KMS-11 (cell line): ENCODE measurements at regions not wholly inside any gene's neighbourhood (a gene's known extent, or its start where the extent isn't known, plus 50 kb on each side); places are given as distances from the start of the nearest gene placed in this dataset.

Experiments used
- H2AFZ ChIP-seq: fragments of 200-600 bp; sonication (generic); 2 replicates; pipeline ENCODE4 v1.6.1; 2016; ENCODE audit warnings: antibody characterized with exemption, mixed run types, low read depth
- H3K27ac ChIP-seq: fragments of 200-600 bp; sonication (generic); 2 replicates; pipeline ENCODE4 v1.6.1; 2016; ENCODE audit warnings: mild to moderate bottlenecking, mixed run types
- H3K27me3 ChIP-seq: fragments of 200-600 bp; sonication (generic); 2 replicates; pipeline ENCODE4 v1.6.1; 2017; ENCODE audit warnings: mild to moderate bottlenecking, low read depth, mixed run types, moderate library complexity; ENCODE audit not compliant: insufficient read depth
- H3K36me3 ChIP-seq: fragments of 200-600 bp; sonication (generic); 2 replicates; pipeline ENCODE4 v1.6.1; 2017; ENCODE audit warnings: mild to moderate bottlenecking, mixed run types; ENCODE audit not compliant: insufficient read depth
- H3K4me1 ChIP-seq: fragments of 200-600 bp; sonication (generic); 2 replicates; pipeline ENCODE4 v1.6.1; 2016; ENCODE audit warnings: mild to moderate bottlenecking, low read depth, mixed run types; ENCODE audit not compliant: poor library complexity, severe bottlenecking
- H3K4me2 ChIP-seq: fragments of 200-600 bp; sonication (generic); 2 replicates; pipeline ENCODE4 v1.7.0; 2016; ENCODE audit warnings: mild to moderate bottlenecking, mixed run types
- H3K4me3 ChIP-seq: fragments of 200-600 bp; sonication (generic); IDR thresholded peaks from 2 replicates; pipeline ENCODE4 v1.6.1; 2017; ENCODE audit warnings: low read depth, low read length, mixed read lengths; ENCODE audit not compliant: insufficient read depth
- H3K79me2 ChIP-seq: fragments of 200-600 bp; sonication (generic); 2 replicates; pipeline ENCODE4 v1.6.1; 2016; ENCODE audit warnings: low read depth, mixed run types; ENCODE audit not compliant: insufficient read depth
- H3K9ac ChIP-seq: fragments of 200-600 bp; sonication (generic); 2 replicates; pipeline ENCODE4 v1.6.1; 2016; ENCODE audit warnings: mild to moderate bottlenecking, mixed run types
- H4K20me1 ChIP-seq: fragments of 200-600 bp; sonication (generic); 2 replicates; pipeline ENCODE4 v1.6.1; 2016; ENCODE audit warnings: mild to moderate bottlenecking, mixed run types; ENCODE audit not compliant: insufficient read depth
- TF ChIP-seq, protein P1 (sequence below): fragments of 200-600 bp; sonication (generic); conservative IDR thresholded peaks from 2 replicates; pipeline ENCODE4 v1.6.1; 2017; ENCODE audit warnings: low read depth, mild to moderate bottlenecking, antibody characterized with exemption, low read length, moderate library complexity, mixed read lengths

GRCh38 chr11:97118614-97119200 lies 728.9 kb downstream of the JRKL start:
- TF ChIP-seq, protein P1, sequence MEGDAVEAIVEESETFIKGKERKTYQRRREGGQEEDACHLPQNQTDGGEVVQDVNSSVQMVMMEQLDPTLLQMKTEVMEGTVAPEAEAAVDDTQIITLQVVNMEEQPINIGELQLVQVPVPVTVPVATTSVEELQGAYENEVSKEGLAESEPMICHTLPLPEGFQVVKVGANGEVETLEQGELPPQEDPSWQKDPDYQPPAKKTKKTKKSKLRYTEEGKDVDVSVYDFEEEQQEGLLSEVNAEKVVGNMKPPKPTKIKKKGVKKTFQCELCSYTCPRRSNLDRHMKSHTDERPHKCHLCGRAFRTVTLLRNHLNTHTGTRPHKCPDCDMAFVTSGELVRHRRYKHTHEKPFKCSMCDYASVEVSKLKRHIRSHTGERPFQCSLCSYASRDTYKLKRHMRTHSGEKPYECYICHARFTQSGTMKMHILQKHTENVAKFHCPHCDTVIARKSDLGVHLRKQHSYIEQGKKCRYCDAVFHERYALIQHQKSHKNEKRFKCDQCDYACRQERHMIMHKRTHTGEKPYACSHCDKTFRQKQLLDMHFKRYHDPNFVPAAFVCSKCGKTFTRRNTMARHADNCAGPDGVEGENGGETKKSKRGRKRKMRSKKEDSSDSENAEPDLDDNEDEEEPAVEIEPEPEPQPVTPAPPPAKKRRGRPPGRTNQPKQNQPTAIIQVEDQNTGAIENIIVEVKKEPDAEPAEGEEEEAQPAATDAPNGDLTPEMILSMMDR, result no peak
- Histone ChIP-seq H3K36me3 (no peaks in the 10 kb centered on the region), H4K20me1 (no peaks in the 10 kb centered on the region), H3K79me2 (no peaks in the 10 kb centered on the region), H3K4me2 (no peak overlapping the region), H3K4me1 (no peaks in the 10 kb centered on the region), H3K9ac (no peak overlapping the region), H3K27me3 (no peaks in the 10 kb centered on the region), H3K4me3 (no peak overlapping the region), H2AFZ (no peak overlapping the region), H3K27ac (no peak overlapping the region)

DNA sequence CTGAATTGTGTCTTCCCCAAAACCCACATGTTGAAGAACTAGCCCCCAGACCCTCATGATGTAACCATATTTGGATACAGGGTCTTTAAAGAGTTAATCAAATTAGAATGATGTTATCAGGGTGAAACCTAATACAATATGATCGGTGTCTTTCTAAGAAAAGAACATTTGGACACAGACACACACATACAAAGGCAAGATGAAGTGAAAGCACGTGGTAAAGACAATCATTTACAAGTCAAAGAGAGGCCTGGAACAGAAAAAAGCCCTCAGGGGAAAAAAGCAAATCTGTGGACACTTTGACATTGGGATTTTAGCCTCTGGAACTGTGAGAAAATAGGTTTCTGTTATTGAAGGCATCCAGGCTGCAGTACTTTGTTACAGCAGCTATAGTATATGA lies 733.4 kb downstream of the JRKL start:
- no peak overlapping the region for H2AFZ ChIP-seq
- no peak overlapping the region for H3K4me2 ChIP-seq
- H3K36me3 ChIP-seq, result no peaks in the 10 kb centered on the region
- no peaks in the 10 kb centered on the region for H3K4me1 ChIP-seq
- TF ChIP-seq, protein P1, result no peak
- H4K20me1 ChIP-seq, result no peaks in the 10 kb centered on the region
- H3K79me2 ChIP-seq, result no peaks in the 10 kb centered on the region
- no peak overlapping the region for H3K9ac ChIP-seq
- H3K27me3 ChIP-seq, result no peaks in the 10 kb centered on the region
- no peak overlapping the region for H3K4me3 ChIP-seq
- H3K27ac ChIP-seq, result no peak overlapping the region

DNA sequence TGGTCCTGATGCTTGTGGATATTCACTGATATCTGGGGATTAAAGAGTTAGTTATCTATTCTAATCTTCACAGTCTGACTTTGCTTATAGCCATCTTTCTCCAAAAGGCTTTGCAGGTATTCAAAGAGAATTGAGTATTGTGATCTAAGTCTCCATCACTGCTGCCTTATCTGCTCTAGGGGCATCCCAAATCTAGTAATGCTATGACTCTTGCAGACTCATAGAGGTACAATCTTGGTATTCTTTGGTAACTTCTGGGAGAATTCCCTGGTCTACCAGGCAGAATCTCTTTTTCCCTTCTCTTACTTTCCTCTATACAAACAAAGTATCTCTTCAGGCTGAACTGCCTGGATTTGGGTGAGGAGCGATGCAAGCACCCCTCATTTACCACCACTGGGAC lies 746.3 kb downstream of the JRKL start:
- Histone ChIP-seq H3K4me2 (no peak overlapping the region), H3K36me3 (no peaks in the 10 kb centered on the region), H3K27ac (no peak overlapping the region), H4K20me1 (no peaks in the 10 kb centered on the region), H3K79me2 (no peaks in the 10 kb centered on the region), H3K27me3 (no peaks in the 10 kb centered on the region), H3K9ac (no peak overlapping the region), H2AFZ (no peak overlapping the region), H3K4me1 (no peaks in the 10 kb centered on the region), H3K4me3 (no peak overlapping the region)
- TF ChIP-seq, protein P1, result no peak

GRCh38 chr11:97140885-97141494 lies 751.2 kb downstream of the JRKL start:
- Histone ChIP-seq H3K36me3 (no peaks in the 10 kb centered on the region), H4K20me1 (no peaks in the 10 kb centered on the region), H3K4me1 (no peaks in the 10 kb centered on the region), H2AFZ (no peak overlapping the region), H3K79me2 (no peaks in the 10 kb centered on the region), H3K27ac (no peak overlapping the region), H3K4me2 (no peak overlapping the region), H3K27me3 (no peaks in the 10 kb centered on the region), H3K4me3 (no peak overlapping the region), H3K9ac (no peak overlapping the region)
- TF ChIP-seq, protein P1, result peak; percentile 66
